ENCODE measurements at regions not wholly inside any gene's neighbourhood (a gene's known extent, or its start where the extent isn't known, plus 50 kb on each side); places are given as distances from the start of the nearest gene placed in this dataset.

- H3K9me3 Mint-ChIP-seq: no peaks in the 10 kb centered on the region
- peaks cover 4% of the 10 kb centered on the region for H3K4me1 Mint-ChIP-seq
- ATAC-seq: no peak
- H3K4me3 Mint-ChIP-seq: no peak overlapping the region
- DNase-seq: no peak
- H3K27me3 Mint-ChIP-seq: no peaks in the 10 kb centered on the region
- no peaks in the 10 kb centered on the region for H3K36me3 Mint-ChIP-seq (ENCODE audit: low read depth)
- no peak overlapping the region for H3K27ac Mint-ChIP-seq
These were observed 316.5 kb upstream of the ZFHX3 start for GRCh38 chr16:73364413-73364812.

GRCh38 chr16:73361061-73361460, 313.1 kb upstream of the ZFHX3 start:
- no peaks in the 10 kb centered on the region for H3K9me3 Mint-ChIP-seq
- no peak overlapping the region for H3K4me3 Mint-ChIP-seq
- no peak overlapping the region for H3K27ac Mint-ChIP-seq

GRCh38 chr16:73356401-73357079, 308.6 kb upstream of the ZFHX3 start:
- no peaks in the 10 kb centered on the region for H3K27me3 Mint-ChIP-seq
- no peaks in the 10 kb centered on the region for H3K9me3 Mint-ChIP-seq
- no peak overlapping the region for H3K27ac Mint-ChIP-seq
- H3K4me3 Mint-ChIP-seq: no peak overlapping the region
- ATAC-seq: no peak
- DNase-seq: no peak
- no peaks in the 10 kb centered on the region for H3K4me1 Mint-ChIP-seq
- H3K36me3 Mint-ChIP-seq (ENCODE audit: low read depth): no peaks in the 10 kb centered on the region

More at GRCh38 chr16:73361061-73361460, 313.1 kb upstream of the ZFHX3 start:
- no peaks in the 10 kb centered on the region for H3K4me1 Mint-ChIP-seq
- ATAC-seq (no peak), DNase-seq (no peak)
- no peaks in the 10 kb centered on the region for H3K27me3 Mint-ChIP-seq
- no peaks in the 10 kb centered on the region for H3K36me3 Mint-ChIP-seq (ENCODE audit: low read depth)

GRCh38 chr16:73355981-73356380, 308.1 kb upstream of the ZFHX3 start:
- DNase-seq (no peak), ATAC-seq (no peak)
- H3K9me3 Mint-ChIP-seq: no peaks in the 10 kb centered on the region
- no peaks in the 10 kb centered on the region for H3K4me1 Mint-ChIP-seq
- no peak overlapping the region for H3K4me3 Mint-ChIP-seq
- H3K27ac Mint-ChIP-seq: no peak overlapping the region
- no peaks in the 10 kb centered on the region for H3K36me3 Mint-ChIP-seq (ENCODE audit: low read depth)
- H3K27me3 Mint-ChIP-seq: no peaks in the 10 kb centered on the region

GRCh38 chr16:73354434-73354833, 306.5 kb upstream of the ZFHX3 start:
- no peaks in the 10 kb centered on the region for H3K36me3 Mint-ChIP-seq (ENCODE audit: low read depth)
- H3K4me1 Mint-ChIP-seq: no peaks in the 10 kb centered on the region
- DNase-seq (no peak), ATAC-seq (no peak)
- no peaks in the 10 kb centered on the region for H3K9me3 Mint-ChIP-seq
- no peak overlapping the region for H3K4me3 Mint-ChIP-seq
- no peaks in the 10 kb centered on the region for H3K27me3 Mint-ChIP-seq
- H3K27ac Mint-ChIP-seq: no peak overlapping the region

- DNase-seq (no peak), ATAC-seq (no peak)
- H3K4me1 Mint-ChIP-seq: no peaks in the 10 kb centered on the region
- no peak overlapping the region for H3K27ac Mint-ChIP-seq
- H3K4me3 Mint-ChIP-seq: no peak overlapping the region
- H3K9me3 Mint-ChIP-seq: no peaks in the 10 kb centered on the region
- H3K36me3 Mint-ChIP-seq (ENCODE audit: low read depth): no peaks in the 10 kb centered on the region
- H3K27me3 Mint-ChIP-seq: no peaks in the 10 kb centered on the region
These were observed 303.0 kb upstream of the ZFHX3 start for GRCh38 chr16:73350707-73351452.

- H3K4me1 Mint-ChIP-seq: no peaks in the 10 kb centered on the region
- no peaks in the 10 kb centered on the region for H3K9me3 Mint-ChIP-seq
- H3K4me3 Mint-ChIP-seq: no peak overlapping the region
- no peaks in the 10 kb centered on the region for H3K27me3 Mint-ChIP-seq
- no peak overlapping the region for H3K27ac Mint-ChIP-seq
- no peak for ATAC-seq
- no peaks in the 10 kb centered on the region for H3K36me3 Mint-ChIP-seq (ENCODE audit: low read depth)
- DNase-seq: no peak
These were observed 299.8 kb upstream of the ZFHX3 start for GRCh38 chr16:73347500-73348375.

GRCh38 chr16:73339821-73340220, 291.9 kb upstream of the ZFHX3 start:
- no peak for ATAC-seq
- no peak for DNase-seq
- Mint-ChIP-seq H3K9me3 (no peaks in the 10 kb centered on the region), H3K27ac (no peak overlapping the region), H3K4me1 (no peaks in the 10 kb centered on the region), H3K36me3 (ENCODE audit: low read depth) (no peaks in the 10 kb centered on the region), H3K27me3 (no peaks in the 10 kb centered on the region), H3K4me3 (no peak overlapping the region)

GRCh38 chr16:73337373-73338296, 289.7 kb upstream of the ZFHX3 start:
- no peaks in the 10 kb centered on the region for H3K4me1 Mint-ChIP-seq
- H3K4me3 Mint-ChIP-seq: no peak overlapping the region
- ATAC-seq: no peak

GRCh38 chr16:73329358-73330286, 281.7 kb upstream of the ZFHX3 start:
- Mint-ChIP-seq H3K9me3 (no peaks in the 10 kb centered on the region), H3K27ac (no peak overlapping the region), H3K4me3 (no peak overlapping the region), H3K36me3 (ENCODE audit: low read depth) (no peaks in the 10 kb centered on the region), H3K27me3 (no peaks in the 10 kb centered on the region), H3K4me1 (no peaks in the 10 kb centered on the region)
- DNase-seq (no peak), ATAC-seq (no peak)

More at GRCh38 chr16:73337373-73338296, 289.7 kb upstream of the ZFHX3 start:
- H3K36me3 Mint-ChIP-seq (ENCODE audit: low read depth): no peaks in the 10 kb centered on the region
- no peak for DNase-seq
- no peaks in the 10 kb centered on the region for H3K9me3 Mint-ChIP-seq
- H3K27ac Mint-ChIP-seq: no peak overlapping the region
- H3K27me3 Mint-ChIP-seq: no peaks in the 10 kb centered on the region

GRCh38 chr16:73326770-73327470, 279.0 kb upstream of the ZFHX3 start:
- no peak for ATAC-seq
- H3K4me1 Mint-ChIP-seq: no peaks in the 10 kb centered on the region
- H3K27ac Mint-ChIP-seq: no peak overlapping the region

GRCh38 chr16:73326221-73326620, 278.3 kb upstream of the ZFHX3 start:
- no peak overlapping the region for H3K4me3 Mint-ChIP-seq
- H3K27ac Mint-ChIP-seq: no peak overlapping the region
- no peak for DNase-seq
- H3K4me1 Mint-ChIP-seq: no peaks in the 10 kb centered on the region
- no peaks in the 10 kb centered on the region for H3K9me3 Mint-ChIP-seq
- H3K27me3 Mint-ChIP-seq: no peaks in the 10 kb centered on the region
- ATAC-seq: no peak
- H3K36me3 Mint-ChIP-seq (ENCODE audit: low read depth): no peaks in the 10 kb centered on the region

More at GRCh38 chr16:73326770-73327470, 279.0 kb upstream of the ZFHX3 start:
- H3K9me3 Mint-ChIP-seq: no peaks in the 10 kb centered on the region
- H3K36me3 Mint-ChIP-seq (ENCODE audit: low read depth): no peaks in the 10 kb centered on the region
- H3K27me3 Mint-ChIP-seq: no peaks in the 10 kb centered on the region
- H3K4me3 Mint-ChIP-seq: no peak overlapping the region
- DNase-seq: no peak

GRCh38 chr16:73323880-73324279, 276.0 kb upstream of the ZFHX3 start:
- Mint-ChIP-seq H3K9me3 (no peaks in the 10 kb centered on the region), H3K4me1 (no peaks in the 10 kb centered on the region), H3K36me3 (ENCODE audit: low read depth) (no peaks in the 10 kb centered on the region), H3K27ac (no peak overlapping the region), H3K4me3 (no peak overlapping the region), H3K27me3 (no peaks in the 10 kb centered on the region)
- DNase-seq (no peak), ATAC-seq (no peak)
